ENCODE measurements at regions not wholly inside any gene's neighbourhood (a gene's known extent, or its start where the extent isn't known, plus 50 kb on each side); places are given as distances from the start of the nearest gene placed in this dataset.

DNA sequence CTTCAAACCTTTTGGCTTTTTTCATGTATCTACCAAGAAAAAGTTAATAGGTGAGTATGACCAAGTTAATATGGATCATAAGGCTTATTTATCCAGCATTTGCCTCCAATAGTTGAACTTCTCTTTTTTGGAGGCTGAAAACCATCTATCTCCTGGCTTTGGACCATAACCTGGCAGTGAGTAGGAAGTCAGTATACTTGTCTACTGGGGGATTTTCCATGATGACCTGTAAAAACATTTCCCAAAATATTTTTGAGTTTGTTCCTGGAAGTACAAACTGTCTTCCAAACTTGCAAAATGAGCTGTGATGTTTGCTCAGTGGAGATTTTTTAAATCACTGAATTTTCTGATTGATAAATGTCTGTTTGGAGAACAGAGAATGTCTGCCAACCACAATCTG lies 349.9 kb downstream of the FAM47B start:
- TF ChIP-seq, protein P1, sequence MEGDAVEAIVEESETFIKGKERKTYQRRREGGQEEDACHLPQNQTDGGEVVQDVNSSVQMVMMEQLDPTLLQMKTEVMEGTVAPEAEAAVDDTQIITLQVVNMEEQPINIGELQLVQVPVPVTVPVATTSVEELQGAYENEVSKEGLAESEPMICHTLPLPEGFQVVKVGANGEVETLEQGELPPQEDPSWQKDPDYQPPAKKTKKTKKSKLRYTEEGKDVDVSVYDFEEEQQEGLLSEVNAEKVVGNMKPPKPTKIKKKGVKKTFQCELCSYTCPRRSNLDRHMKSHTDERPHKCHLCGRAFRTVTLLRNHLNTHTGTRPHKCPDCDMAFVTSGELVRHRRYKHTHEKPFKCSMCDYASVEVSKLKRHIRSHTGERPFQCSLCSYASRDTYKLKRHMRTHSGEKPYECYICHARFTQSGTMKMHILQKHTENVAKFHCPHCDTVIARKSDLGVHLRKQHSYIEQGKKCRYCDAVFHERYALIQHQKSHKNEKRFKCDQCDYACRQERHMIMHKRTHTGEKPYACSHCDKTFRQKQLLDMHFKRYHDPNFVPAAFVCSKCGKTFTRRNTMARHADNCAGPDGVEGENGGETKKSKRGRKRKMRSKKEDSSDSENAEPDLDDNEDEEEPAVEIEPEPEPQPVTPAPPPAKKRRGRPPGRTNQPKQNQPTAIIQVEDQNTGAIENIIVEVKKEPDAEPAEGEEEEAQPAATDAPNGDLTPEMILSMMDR (IDR thresholded peaks at IDR 0.05; ENCODE audit: poor library complexity, severe bottlenecking), result no peak
- TF ChIP-seq RAD21 (conservative IDR thresholded peaks at IDR 0.05) (no peak), TAF1 (IDR thresholded peaks at IDR 0.05; ENCODE audit: low read depth) (no peak), EZH2 (IDR thresholded peaks at IDR 0.05; ENCODE audit: borderline replicate concordance, insufficient read depth, low read length, poor library complexity, severe bottlenecking) (no peak), EP300 (conservative IDR thresholded peaks at IDR 0.05; ENCODE audit: poor library complexity, severe bottlenecking) (no peak)

Measured in neural cell (in vitro differentiated cells).